ENCODE measurements at regions not wholly inside any gene's neighbourhood (a gene's known extent, or its start where the extent isn't known, plus 50 kb on each side); places are given as distances from the start of the nearest gene placed in this dataset.
"Not testable (repeated sequence)": the region's sequence is repeated elsewhere in the genome, so short reads cannot be mapped to it uniquely, and the experiment has no call there.

DNA sequence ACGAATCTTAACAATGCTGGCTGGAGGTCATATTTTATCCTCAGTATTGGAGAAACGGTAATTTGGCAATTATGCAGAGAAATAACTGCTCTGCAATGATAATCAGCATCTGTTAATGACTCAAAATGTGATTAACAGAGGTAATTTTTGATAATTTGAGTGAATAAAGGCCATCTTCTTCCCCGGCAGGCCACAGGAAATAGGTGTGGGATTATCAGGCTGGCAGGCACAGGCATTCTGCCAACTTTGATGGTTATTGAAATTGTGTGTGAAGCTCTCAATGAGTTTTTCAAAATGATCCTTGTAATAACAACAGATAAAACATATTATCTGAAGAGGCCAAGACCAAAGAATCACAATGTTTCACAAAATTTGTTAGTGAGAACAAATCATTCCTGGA lies 309.0 kb downstream of the PTGER3 start:
- Histone ChIP-seq H4K20me1 (ENCODE audit: insufficient read depth, low read length, poor library complexity, severe bottlenecking) (no peaks in the 10 kb centered on the region), H3K9me2 (replicated peaks; ENCODE audit: low read depth, low read length) (no peaks in the 10 kb centered on the region), H3K36me3 (ENCODE audit: insufficient read depth, low read length) (no peaks in the 10 kb centered on the region), H3K27me3 (ENCODE audit: insufficient read depth, low read length, poor library complexity, severe bottlenecking) (no peaks in the 10 kb centered on the region), H3F3A (ENCODE audit: low read depth) (no peaks in the 10 kb centered on the region), H3K9me3 (ENCODE audit: insufficient read depth, low read depth, low read length) (peaks cover 4% of the 10 kb centered on the region; the same call in 1 of the 2 replicates), H3K4me3 (ENCODE audit: low read length, poor library complexity, severe bottlenecking) (no peak overlapping the region), H3K4me2 (ENCODE audit: low read depth, low read length, poor library complexity, severe bottlenecking) (peak overlapping the region; percentile 13), H3K79me2 (ENCODE audit: insufficient read depth, low read length) (no peaks in the 10 kb centered on the region), H2AFZ (ENCODE audit: low read length) (no peak overlapping the region), H3K4me1 (ENCODE audit: insufficient read depth, low read length, poor library complexity, severe bottlenecking) (peaks cover 21% of the 10 kb centered on the region), H3K9ac (ENCODE audit: low read depth, low read length, poor library complexity, severe bottlenecking) (no peak overlapping the region)
- no peak for TF ChIP-seq EZH2phosphoT487 (IDR thresholded peaks at IDR 0.05; ENCODE audit: borderline replicate concordance)

DNA sequence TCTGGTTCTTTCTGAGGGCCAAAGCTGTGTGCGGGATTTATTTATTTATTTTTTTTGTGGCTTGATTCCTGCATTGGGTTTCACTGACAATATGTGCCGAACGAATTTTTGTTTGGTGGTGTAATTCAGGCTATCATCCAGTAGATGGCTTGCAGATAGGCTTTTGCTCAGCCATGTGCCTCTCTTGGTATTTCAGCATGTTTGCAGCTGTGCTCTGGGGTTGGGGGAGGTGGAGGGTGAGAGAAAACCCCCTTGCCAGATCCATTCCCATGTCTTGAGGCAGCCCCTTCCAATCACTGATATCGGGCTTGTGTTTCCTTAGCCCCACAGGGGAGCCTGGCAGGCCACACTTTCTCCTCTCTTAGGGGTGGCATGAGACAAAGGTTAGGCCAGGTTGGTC lies 302.4 kb downstream of the PTGER3 start:
- no peaks in the 10 kb centered on the region for H3F3A ChIP-seq (ENCODE audit: low read depth)
- peaks cover 19% of the 10 kb centered on the region; the same call in 1 of the 2 replicates for H3K9me3 ChIP-seq (ENCODE audit: insufficient read depth, low read depth, low read length)
- TF ChIP-seq EZH2phosphoT487 (IDR thresholded peaks at IDR 0.05; ENCODE audit: borderline replicate concordance) (no peak), CTCF (conservative IDR thresholded peaks at IDR 0.05; ENCODE audit: low read length) (peak; percentile 65)
- H3K4me1 ChIP-seq (ENCODE audit: insufficient read depth, low read length, poor library complexity, severe bottlenecking), result no peaks in the 10 kb centered on the region
- H3K36me3 ChIP-seq (ENCODE audit: insufficient read depth, low read length), result no peaks in the 10 kb centered on the region
- no peak overlapping the region for H3K4me2 ChIP-seq (ENCODE audit: low read depth, low read length, poor library complexity, severe bottlenecking)
- no peaks in the 10 kb centered on the region for H3K27me3 ChIP-seq (ENCODE audit: insufficient read depth, low read length, poor library complexity, severe bottlenecking)
- H3K9me2 ChIP-seq (replicated peaks; ENCODE audit: low read depth, low read length), result no peaks in the 10 kb centered on the region
- H3K4me3 ChIP-seq (ENCODE audit: low read length, poor library complexity, severe bottlenecking), result no peak overlapping the region
- H3K9ac ChIP-seq (ENCODE audit: low read depth, low read length, poor library complexity, severe bottlenecking), result no peak overlapping the region
- H4K20me1 ChIP-seq (ENCODE audit: insufficient read depth, low read length, poor library complexity, severe bottlenecking), result no peaks in the 10 kb centered on the region
- no peaks in the 10 kb centered on the region for H3K79me2 ChIP-seq (ENCODE audit: insufficient read depth, low read length)
- H2AFZ ChIP-seq (ENCODE audit: low read length), result 0 out of 2 replicates have a peak overlapping the region, but pooled peaks have one; percentile 31

DNA sequence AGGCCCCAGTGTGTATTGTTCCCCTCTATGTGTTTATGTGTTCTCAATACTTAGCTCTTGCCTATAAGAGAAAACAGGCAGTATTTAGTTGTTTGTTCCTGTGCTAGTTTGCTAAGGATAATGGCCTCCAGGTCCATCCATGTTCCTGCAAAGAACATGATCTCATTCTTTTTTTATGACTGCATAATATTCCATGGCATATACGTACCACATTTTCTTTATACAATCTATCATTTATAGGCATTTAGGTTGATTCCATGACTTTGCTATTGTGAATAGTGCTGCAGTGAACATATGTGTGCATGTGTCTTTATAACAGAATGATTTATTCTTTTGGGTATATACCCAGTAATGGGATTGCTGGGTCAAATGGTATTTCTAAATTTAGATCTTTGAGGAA lies 301.6 kb downstream of the PTGER3 start:
- not testable (repeated sequence) for H3K4me2 ChIP-seq (ENCODE audit: low read depth, low read length, poor library complexity, severe bottlenecking); H3F3A ChIP-seq (ENCODE audit: low read depth); H3K4me1 ChIP-seq (ENCODE audit: insufficient read depth, low read length, poor library complexity, severe bottlenecking); H3K36me3 ChIP-seq (ENCODE audit: insufficient read depth, low read length); H3K4me3 ChIP-seq (ENCODE audit: low read length, poor library complexity, severe bottlenecking); H3K27me3 ChIP-seq (ENCODE audit: insufficient read depth, low read length, poor library complexity, severe bottlenecking); H3K79me2 ChIP-seq (ENCODE audit: insufficient read depth, low read length); H2AFZ ChIP-seq (ENCODE audit: low read length); H3K9ac ChIP-seq (ENCODE audit: low read depth, low read length, poor library complexity, severe bottlenecking); H3K9me2 ChIP-seq (replicated peaks; ENCODE audit: low read depth, low read length); H4K20me1 ChIP-seq (ENCODE audit: insufficient read depth, low read length, poor library complexity, severe bottlenecking)
- peaks cover 24% of the 10 kb centered on the region; the same call in 1 of the 2 replicates for H3K9me3 ChIP-seq (ENCODE audit: insufficient read depth, low read depth, low read length)

DNA sequence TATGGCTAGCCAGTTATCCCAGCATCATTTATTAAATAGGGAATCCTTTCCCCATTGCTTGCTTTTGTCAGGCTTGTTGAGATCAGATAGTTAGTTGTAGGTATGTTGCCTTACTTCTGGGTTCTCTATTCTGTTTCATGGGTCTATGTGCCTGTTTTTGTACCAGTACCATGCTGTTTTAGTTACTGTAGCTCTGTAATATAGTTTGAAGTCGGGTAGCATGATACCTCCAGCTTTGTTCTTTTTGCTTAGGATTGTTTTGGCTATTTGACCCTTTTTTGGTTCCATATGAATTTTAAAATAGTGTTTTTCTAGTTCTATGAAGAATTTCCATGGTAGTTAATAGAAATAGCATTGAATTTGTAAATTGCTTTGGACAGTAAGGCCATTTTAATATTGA lies 300.5 kb downstream of the PTGER3 start:
- not testable (repeated sequence) for H3K9ac ChIP-seq (ENCODE audit: low read depth, low read length, poor library complexity, severe bottlenecking); H3K79me2 ChIP-seq (ENCODE audit: insufficient read depth, low read length); H3K4me1 ChIP-seq (ENCODE audit: insufficient read depth, low read length, poor library complexity, severe bottlenecking); H3K27me3 ChIP-seq (ENCODE audit: insufficient read depth, low read length, poor library complexity, severe bottlenecking); H3K9me2 ChIP-seq (replicated peaks; ENCODE audit: low read depth, low read length); H3K36me3 ChIP-seq (ENCODE audit: insufficient read depth, low read length); H4K20me1 ChIP-seq (ENCODE audit: insufficient read depth, low read length, poor library complexity, severe bottlenecking); H3K4me3 ChIP-seq (ENCODE audit: low read length, poor library complexity, severe bottlenecking); H3F3A ChIP-seq (ENCODE audit: low read depth); H3K4me2 ChIP-seq (ENCODE audit: low read depth, low read length, poor library complexity, severe bottlenecking); H2AFZ ChIP-seq (ENCODE audit: low read length)
- peaks cover 23% of the 10 kb centered on the region; the same call in 1 of the 2 replicates for H3K9me3 ChIP-seq (ENCODE audit: insufficient read depth, low read depth, low read length)

DNA sequence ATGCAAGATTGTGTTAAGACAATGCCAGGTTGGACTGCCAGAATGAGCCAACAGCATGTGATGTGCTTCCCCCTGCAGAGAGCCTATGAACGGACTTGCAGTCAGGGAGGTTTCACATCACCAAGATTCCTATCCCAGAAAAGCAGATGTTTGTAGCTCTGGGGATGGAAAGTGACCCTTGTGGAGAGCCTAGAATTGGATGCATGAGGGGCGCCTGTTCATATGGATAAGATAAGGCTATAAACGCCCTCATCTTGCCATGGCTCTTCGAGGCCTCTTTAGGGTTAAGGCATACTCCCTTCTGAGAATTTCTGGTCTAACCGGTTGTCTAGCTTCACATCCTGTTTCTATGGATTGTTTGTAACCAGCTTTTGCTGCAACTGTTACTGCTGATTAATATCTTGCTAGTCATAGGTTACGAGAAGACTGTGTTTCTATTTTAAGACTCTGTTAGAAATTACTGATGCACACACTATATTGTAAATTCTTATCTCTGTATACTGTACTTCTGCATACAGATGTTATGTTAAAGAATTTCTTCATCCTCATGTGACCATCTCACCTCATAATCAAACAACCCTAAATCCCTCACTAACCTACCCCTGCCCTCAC lies 295.8 kb downstream of the PTGER3 start:
- H3F3A ChIP-seq (ENCODE audit: low read depth); H3K27me3 ChIP-seq (ENCODE audit: insufficient read depth, low read length, poor library complexity, severe bottlenecking); H4K20me1 ChIP-seq (ENCODE audit: insufficient read depth, low read length, poor library complexity, severe bottlenecking); H3K4me3 ChIP-seq (ENCODE audit: low read length, poor library complexity, severe bottlenecking); H3K79me2 ChIP-seq (ENCODE audit: insufficient read depth, low read length); H3K36me3 ChIP-seq (ENCODE audit: insufficient read depth, low read length); H3K9ac ChIP-seq (ENCODE audit: low read depth, low read length, poor library complexity, severe bottlenecking); H3K9me2 ChIP-seq (replicated peaks; ENCODE audit: low read depth, low read length): not testable (repeated sequence)
- H3K4me2 ChIP-seq (ENCODE audit: low read depth, low read length, poor library complexity, severe bottlenecking), result peak overlapping the region; percentile 33
- peaks cover 16% of the 10 kb centered on the region; the same call in 1 of the 2 replicates for H3K9me3 ChIP-seq (ENCODE audit: insufficient read depth, low read depth, low read length)
- H2AFZ ChIP-seq (ENCODE audit: low read length), result 0 out of 2 replicates have a peak overlapping the region, but pooled peaks have one; percentile 30
- peaks cover 37% of the 10 kb centered on the region for H3K4me1 ChIP-seq (ENCODE audit: insufficient read depth, low read length, poor library complexity, severe bottlenecking)
